ENCODE measurements at regions not wholly inside any gene's neighbourhood (a gene's known extent, or its start where the extent isn't known, plus 50 kb on each side); places are given as distances from the start of the nearest gene placed in this dataset.

- H4K20me1 ChIP-seq (ENCODE audit: insufficient read depth, low read length) = no peaks in the 10 kb centered on the region
- H3K36me3 ChIP-seq (replicated peaks; ENCODE audit: insufficient read depth, low read length) = no peaks in the 10 kb centered on the region
- no peaks in the 10 kb centered on the region for H3K9me3 ChIP-seq (replicated peaks; ENCODE audit: insufficient read depth, low read length)
- H3K9ac ChIP-seq (ENCODE audit: low read length) = no peak overlapping the region
- H2AFZ ChIP-seq (ENCODE audit: low read length) = no peak overlapping the region
- peak; percentile 41 for DNase-seq
- no peaks in the 10 kb centered on the region for H3K79me2 ChIP-seq (ENCODE audit: low read length)
- no peaks in the 10 kb centered on the region for H3K4me1 ChIP-seq (ENCODE audit: low read length)
- H3K27ac ChIP-seq (ENCODE audit: low read length) = no peak overlapping the region
- TF ChIP-seq CTCF (IDR thresholded peaks at IDR 0.05; ENCODE audit: low read length) (peak; percentile 47), EZH2 (optimal IDR thresholded peaks at IDR 0.05; ENCODE audit: low read depth, low read length) (no peak)
- no peak overlapping the region for H3K4me2 ChIP-seq (ENCODE audit: low read depth, low read length)
- H3K27me3 ChIP-seq (replicated peaks; ENCODE audit: insufficient read depth, low read length) = 0 out of 2 replicates have a peak, but pooled peaks cover 5% of the 10 kb centered on the region
- no peaks in the 10 kb centered on the region for H3K9me2 ChIP-seq (replicated peaks; ENCODE audit: insufficient read depth, low read length)
- no peaks in the 10 kb centered on the region for H3F3A ChIP-seq (ENCODE audit: insufficient read depth, low read length)
- H3K4me3 ChIP-seq (ENCODE audit: low read length) = no peak overlapping the region
These were observed 263.1 kb downstream of the SPRY1 start for GRCh38 chr4:123659730-123660129.

GRCh38 chr4:123661080-123661737, 264.6 kb downstream of the SPRY1 start:
- H3F3A ChIP-seq (ENCODE audit: insufficient read depth, low read length) = no peaks in the 10 kb centered on the region

GRCh38 chr4:123662827-123663226, 266.2 kb downstream of the SPRY1 start:
- H3K9ac ChIP-seq (ENCODE audit: low read length) = no peak overlapping the region
- no peaks in the 10 kb centered on the region for H3F3A ChIP-seq (ENCODE audit: insufficient read depth, low read length)
- H3K4me2 ChIP-seq (ENCODE audit: low read depth, low read length) = no peak overlapping the region
- H3K4me3 ChIP-seq (ENCODE audit: low read length) = no peak overlapping the region
- peaks cover 33% of the 10 kb centered on the region for H3K27me3 ChIP-seq (replicated peaks; ENCODE audit: insufficient read depth, low read length)
- H3K9me2 ChIP-seq (replicated peaks; ENCODE audit: insufficient read depth, low read length) = no peaks in the 10 kb centered on the region
- no peaks in the 10 kb centered on the region for H3K4me1 ChIP-seq (ENCODE audit: low read length)
- no peaks in the 10 kb centered on the region for H4K20me1 ChIP-seq (ENCODE audit: insufficient read depth, low read length)
- H3K36me3 ChIP-seq (replicated peaks; ENCODE audit: insufficient read depth, low read length) = no peaks in the 10 kb centered on the region
- H3K27ac ChIP-seq (ENCODE audit: low read length) = no peak overlapping the region
- no peaks in the 10 kb centered on the region for H3K79me2 ChIP-seq (ENCODE audit: low read length)
- TF ChIP-seq EZH2 (optimal IDR thresholded peaks at IDR 0.05; ENCODE audit: low read depth, low read length) (no peak), CTCF (IDR thresholded peaks at IDR 0.05; ENCODE audit: low read length) (no peak), EZH2phosphoT487 (IDR thresholded peaks at IDR 0.05; ENCODE audit: low read length) (no peak)
- H2AFZ ChIP-seq (ENCODE audit: low read length) = no peak overlapping the region
- no peak for DNase-seq
- no peaks in the 10 kb centered on the region for H3K9me3 ChIP-seq (replicated peaks; ENCODE audit: insufficient read depth, low read length)

More at GRCh38 chr4:123661080-123661737, 264.6 kb downstream of the SPRY1 start:
- peak; percentile 29 for DNase-seq
- H4K20me1 ChIP-seq (ENCODE audit: insufficient read depth, low read length) = no peaks in the 10 kb centered on the region
- H3K36me3 ChIP-seq (replicated peaks; ENCODE audit: insufficient read depth, low read length) = no peaks in the 10 kb centered on the region
- no peak overlapping the region for H3K4me2 ChIP-seq (ENCODE audit: low read depth, low read length)
- H3K4me1 ChIP-seq (ENCODE audit: low read length) = no peaks in the 10 kb centered on the region
- H3K9ac ChIP-seq (ENCODE audit: low read length) = no peak overlapping the region
- H3K9me2 ChIP-seq (replicated peaks; ENCODE audit: insufficient read depth, low read length) = no peaks in the 10 kb centered on the region
- TF ChIP-seq CTCF (IDR thresholded peaks at IDR 0.05; ENCODE audit: low read length) (peak; percentile 48), EZH2 (optimal IDR thresholded peaks at IDR 0.05; ENCODE audit: low read depth, low read length) (no peak)
- H3K27me3 ChIP-seq (replicated peaks; ENCODE audit: insufficient read depth, low read length) = peaks cover 19% of the 10 kb centered on the region; the same call in 1 of the 2 replicates
- no peaks in the 10 kb centered on the region for H3K9me3 ChIP-seq (replicated peaks; ENCODE audit: insufficient read depth, low read length)
- no peak overlapping the region for H3K4me3 ChIP-seq (ENCODE audit: low read length)
- H3K27ac ChIP-seq (ENCODE audit: low read length) = no peak overlapping the region
- H3K79me2 ChIP-seq (ENCODE audit: low read length) = no peaks in the 10 kb centered on the region
- H2AFZ ChIP-seq (ENCODE audit: low read length) = no peak overlapping the region

Measured in MM.1S (cell line).